ENCODE measurements at regions not wholly inside any gene's neighbourhood (a gene's known extent, or its start where the extent isn't known, plus 50 kb on each side); places are given as distances from the start of the nearest gene placed in this dataset.

DNA sequence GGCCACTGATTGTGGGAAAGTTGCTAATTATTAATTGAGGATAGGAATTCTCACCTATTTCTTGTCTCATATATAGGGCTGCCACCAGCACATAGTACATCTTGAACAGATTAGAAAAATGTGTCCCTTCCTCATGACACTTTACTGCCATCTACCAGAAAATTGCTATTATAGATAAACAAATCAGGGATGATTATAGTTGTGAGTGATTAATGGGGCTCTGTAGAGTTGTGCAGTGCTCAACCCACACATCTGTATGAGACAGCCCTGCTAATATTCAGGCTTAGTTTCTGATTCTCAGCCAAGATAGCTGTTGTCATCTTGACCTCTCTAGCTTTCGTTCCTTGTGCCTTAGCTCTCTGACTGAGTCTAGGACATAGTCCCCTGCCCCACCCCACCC, 373.3 kb downstream of the TLE4 start:
- no peak for DNase-seq (ENCODE audit: low read depth)

DNA sequence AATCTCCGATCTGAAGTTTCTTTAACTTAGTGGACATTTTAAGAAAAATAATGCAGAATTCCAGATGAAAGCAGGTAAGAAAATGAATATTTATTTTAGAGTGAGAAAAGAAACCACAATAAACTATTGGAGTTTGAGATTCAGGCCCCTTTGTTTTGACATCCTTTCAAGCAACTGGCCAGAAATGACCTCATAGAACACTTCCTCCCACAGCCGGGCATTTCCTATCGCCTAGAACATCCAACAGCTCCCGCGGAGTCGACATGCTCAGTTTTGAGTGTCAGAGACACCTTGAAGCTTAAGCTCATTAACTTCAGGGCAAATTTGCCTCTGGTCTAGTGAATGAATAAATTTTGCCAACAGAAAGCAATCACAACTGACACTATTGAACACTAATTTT, 369.2 kb downstream of the TLE4 start:
- DNase-seq (ENCODE audit: low read depth), result no peak

DNA sequence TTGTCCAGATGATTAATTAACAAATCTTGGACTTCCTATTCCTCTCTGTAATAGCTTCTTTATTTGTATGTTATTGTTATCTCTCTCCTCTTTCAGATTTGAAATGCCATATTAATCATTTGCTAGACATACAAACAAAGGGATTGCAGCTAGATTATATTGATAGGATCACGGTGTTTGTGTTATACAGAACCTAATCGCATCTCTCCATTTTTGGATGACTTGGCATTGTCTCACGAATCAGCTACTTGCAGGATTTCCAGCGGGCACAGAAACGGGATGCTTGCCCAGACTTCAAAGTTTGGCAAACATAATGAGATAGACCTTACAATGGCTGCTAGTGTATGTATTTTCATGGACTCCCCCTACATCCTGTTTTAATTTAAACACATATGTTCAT, 368.1 kb downstream of the TLE4 start:
- DNase-seq (ENCODE audit: low read depth), result no peak

- DNase-seq (ENCODE audit: low read depth), result no peak
These were observed 364.6 kb downstream of the TLE4 start for GRCh38 chr9:79936336-79936735.

DNA sequence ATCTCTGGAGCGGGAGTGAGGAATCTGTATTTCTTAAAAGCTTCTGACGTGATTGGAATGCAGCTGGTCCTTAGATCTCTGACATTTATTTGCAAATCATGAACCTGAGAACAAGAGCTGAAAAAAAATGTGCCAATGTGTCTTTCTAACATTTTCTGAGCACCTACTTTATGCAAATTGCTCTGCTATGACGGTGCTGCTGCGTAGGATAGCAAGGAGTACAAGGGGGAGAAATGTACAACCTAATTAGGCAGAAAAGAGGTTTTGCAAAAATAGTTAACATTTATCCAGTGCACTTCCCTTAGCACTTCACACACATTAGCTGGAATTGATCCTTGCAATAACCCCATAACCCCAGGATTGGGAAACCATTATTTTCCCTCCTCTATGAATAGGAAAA, 357.5 kb downstream of the TLE4 start:
- no peak for DNase-seq (ENCODE audit: low read depth)

GRCh38 chr9:79928661-79929223, 357.0 kb downstream of the TLE4 start:
- DNase-seq (ENCODE audit: low read depth), result no peak

GRCh38 chr9:79925326-79925725, 353.6 kb downstream of the TLE4 start:
- no peak for DNase-seq (ENCODE audit: low read depth)

DNA sequence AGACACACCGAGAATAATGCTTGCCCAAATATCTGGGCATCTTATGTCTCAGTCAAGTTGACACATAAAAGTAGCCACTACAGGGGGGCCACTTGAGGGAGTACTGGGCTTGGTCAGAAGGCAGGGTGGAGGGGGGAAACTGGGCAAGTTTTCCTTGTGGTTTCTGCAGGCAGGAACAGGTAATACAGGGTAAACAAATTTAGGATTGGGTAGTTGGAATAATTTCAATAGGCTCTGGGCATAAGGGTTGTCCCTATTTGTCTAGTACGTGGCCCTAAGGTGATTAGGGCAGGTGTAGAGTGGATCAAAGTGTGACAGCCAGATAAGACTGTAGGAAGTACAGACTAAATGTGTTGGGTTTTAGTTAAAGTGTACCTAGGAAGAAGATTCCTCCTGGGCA, 353.1 kb downstream of the TLE4 start:
- no peak for DNase-seq (ENCODE audit: low read depth)

DNA sequence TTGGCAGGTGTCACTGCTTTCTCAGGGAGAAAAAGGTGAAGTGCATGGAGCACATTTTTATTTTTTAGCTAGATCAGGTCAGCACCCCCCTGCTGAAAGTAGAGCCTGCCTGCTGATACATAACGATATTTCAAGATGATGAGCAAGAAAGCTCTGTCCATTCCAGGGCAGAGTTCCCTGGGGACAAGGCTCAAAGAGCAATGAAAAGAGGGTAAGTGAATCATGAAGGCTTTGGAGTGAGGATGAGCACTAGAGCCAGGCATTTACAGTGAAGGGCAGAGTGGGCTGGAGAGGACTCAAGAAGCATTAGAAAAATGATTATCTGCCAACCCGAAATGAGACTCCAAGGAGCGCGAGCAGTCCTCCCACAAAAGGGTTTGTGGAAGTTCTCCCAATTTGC, 345.7 kb downstream of the TLE4 start:
- DNase-seq (ENCODE audit: low read depth), result no peak

DNA sequence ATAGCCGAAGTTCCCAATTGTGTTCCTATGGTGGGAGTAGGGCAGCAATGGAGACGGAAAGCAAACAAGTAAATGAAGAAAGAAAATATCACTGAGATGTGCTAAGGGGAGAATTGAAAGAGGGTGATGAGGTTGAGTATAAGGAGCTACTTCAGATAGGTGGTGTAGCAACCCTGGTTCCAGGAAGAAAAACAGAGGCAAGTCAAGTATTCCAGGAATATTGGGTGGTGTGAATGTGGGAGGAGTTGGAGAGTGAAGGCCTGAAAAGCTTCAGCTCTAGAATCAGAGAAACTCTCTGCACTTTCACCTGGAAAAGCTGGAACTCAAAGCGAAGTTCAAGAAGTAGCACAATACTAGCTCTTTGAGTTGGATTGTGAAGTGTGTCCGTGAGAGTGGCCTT, 342.1 kb downstream of the TLE4 start:
- DNase-seq (ENCODE audit: low read depth), result no peak

DNA sequence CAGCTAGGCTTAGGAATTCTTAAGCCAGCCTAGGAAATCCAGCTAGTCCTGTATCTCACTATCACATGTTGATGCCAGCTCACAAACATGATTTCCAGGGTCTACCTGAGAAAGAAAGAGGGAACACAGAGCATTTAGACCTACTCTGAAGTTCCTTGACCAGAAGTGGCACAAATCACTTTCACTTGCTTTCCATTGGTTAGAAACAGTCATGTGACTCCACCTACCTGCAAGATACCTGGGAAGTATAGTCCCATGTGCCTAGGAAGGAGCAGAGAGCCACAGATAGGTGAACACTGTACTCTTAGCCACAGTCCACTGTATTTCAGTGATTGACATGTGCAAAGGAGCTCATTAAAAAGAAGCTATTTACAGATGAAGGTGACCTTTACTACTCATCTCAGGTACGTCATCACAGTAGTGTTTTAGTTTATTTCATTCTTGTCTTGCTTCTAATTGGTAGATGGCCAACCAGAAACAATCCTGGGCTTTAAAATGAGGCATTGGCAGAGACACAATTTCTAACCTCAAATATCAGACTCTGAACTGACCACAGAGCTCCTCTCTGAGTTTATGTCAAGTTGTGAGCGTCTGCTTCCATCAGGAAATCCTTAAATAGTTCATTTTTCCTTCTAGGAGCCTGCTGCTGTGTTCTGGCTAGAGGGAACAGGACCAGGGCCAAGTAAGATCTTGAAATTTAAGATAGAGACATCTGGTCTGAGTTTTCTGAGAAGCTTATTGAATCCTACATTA, 340.7 kb downstream of the TLE4 start:
- no peak for DNase-seq (ENCODE audit: low read depth)

GRCh38 chr9:79911724-79912123, 340.0 kb downstream of the TLE4 start:
- DNase-seq (ENCODE audit: low read depth), result no peak

DNA sequence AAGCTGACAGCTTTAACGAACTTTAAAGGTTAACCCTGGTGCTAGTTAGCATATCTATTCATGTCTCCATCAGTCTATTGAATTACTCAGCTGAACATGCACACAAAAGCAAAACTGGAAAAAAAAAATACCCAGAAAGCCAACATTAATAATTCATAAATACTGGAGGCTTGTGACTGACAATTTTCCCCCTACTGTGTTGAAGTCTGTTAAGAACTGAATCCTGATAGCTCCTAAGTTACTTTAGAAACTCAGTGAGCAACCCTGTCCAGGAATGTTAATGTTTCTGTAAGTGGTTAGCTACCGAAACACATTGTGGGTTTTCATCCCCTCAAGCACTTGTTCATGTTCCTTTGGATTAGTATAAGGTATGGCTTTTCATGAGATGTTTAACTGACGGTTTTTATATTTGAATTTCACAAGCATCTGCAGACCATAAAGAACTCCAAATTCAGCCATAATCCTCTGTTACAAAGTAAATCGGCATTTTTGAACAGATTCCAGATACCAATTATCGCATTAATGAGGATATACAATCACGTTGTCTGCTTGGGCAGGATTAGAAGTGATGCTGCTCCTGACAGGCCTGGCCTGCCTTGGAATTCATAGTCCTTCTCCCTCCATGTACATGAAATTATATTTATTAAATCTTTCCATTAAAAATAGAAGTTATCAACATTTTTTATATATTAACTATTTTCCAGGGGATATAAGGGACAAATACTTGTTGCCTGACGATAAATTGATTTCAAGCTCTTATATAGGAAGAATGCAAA, 331.2 kb downstream of the TLE4 start:
- DNase-seq (ENCODE audit: low read depth), result no peak

DNA sequence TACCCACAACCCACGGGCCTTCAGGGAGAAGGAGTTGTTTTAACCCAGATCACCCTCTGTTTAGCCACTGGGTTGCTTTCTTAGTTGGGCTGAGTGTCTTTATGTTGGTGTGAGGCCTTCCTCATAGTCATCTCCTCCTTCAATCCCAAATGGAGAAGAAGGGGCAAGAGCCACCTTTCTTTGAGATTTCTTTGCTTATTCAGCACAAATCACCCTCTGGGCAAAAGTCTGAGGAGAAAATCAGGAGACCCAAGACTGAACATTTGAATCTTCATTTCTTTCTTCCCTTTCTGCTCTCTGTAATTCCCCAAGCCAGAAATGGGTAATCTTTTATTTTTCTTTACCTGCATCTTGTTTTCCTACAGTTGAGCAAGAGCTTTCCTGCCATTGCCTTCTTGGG, 329.0 kb downstream of the TLE4 start:
- no peak for DNase-seq (ENCODE audit: low read depth)

DNA sequence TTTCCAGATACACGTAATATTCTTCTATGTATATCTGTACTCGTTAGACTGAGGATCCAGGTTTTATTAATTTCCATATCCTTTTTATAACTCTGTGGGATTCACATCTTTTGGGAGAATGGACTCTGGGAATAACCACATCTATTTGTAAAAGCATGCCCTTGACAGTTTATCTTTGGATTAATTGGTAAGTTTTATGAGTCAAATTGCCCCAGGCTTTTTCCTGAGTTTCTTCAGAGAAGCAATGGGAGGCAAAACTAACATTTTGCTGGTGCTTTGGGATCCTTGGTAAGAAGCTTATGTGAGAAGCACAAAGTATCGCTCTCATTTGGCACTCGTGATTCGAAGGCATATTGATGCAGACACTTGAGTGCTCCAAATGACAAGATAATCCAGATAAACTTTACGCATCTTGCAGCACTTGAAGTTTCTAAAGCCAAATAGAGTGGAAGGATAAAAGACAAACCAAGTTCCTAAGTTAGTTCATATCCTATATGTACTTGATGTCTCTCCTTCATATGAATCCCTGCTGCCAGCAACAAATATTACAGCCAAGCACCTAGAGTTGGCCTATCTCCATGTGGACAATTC, 324.7 kb downstream of the TLE4 start:
- DNase-seq (ENCODE audit: low read depth), result no peak

DNA sequence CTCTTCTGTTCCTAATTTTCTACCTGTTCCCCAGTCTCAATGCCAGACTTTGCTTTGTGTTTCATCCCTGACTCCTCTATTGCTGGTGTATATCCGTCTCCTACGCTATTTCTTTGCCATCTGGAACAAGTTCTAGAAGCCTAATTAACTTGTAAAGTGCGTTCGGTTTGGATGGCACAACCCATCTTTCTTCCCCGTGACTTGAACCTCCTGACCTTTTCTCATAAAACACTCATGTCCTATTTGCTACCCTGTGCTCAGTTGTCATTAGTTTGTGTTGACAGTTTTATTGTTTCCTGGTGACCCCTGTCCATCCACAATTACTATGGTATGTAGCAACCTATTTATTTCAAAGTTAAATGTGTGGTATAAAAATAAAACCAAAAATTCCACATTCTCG, 323.5 kb downstream of the TLE4 start:
- no peak for DNase-seq (ENCODE audit: low read depth)

DNA sequence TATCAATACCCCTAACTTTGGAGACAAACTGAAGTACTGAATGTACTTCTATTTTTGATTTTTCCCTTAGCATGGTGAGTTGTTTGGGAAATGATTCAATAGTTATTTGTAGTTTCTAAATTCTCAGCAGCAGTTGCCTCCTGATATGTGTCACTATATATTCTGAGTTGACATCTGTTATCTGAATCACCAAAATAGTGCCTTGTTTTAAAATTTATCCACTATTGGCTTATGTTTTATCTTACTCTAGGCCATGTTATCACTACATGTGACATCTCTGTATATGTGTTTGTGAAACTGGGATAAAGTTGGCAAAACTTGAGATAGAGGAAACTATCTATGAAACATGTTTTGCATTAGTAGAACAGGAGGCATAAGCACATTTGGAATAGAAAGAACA, 317.6 kb downstream of the TLE4 start:
- no peak for DNase-seq (ENCODE audit: low read depth)

- no peak for DNase-seq (ENCODE audit: low read depth)
These were observed 313.5 kb downstream of the TLE4 start for GRCh38 chr9:79885093-79885857.

DNA sequence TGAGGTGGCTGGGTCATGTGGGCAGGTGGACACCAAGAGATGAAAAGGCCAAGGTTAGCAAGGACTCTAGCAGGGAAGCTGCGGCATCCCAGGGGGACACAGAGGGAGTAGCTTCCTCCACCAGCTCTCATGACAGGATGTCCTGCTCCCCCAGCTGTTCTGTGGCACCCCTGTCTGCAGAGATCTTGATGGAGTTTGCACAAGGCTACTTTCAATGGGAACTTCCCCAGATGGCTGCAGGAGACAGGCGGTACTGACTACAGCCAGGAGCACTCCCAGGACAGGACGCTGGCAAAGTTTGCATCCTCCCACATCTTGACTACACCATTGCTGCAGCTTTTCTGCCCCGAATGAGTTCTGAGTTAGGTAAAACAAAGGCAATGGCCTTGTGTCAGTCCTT, 312.8 kb downstream of the TLE4 start:
- no peak for DNase-seq (ENCODE audit: low read depth)

DNA sequence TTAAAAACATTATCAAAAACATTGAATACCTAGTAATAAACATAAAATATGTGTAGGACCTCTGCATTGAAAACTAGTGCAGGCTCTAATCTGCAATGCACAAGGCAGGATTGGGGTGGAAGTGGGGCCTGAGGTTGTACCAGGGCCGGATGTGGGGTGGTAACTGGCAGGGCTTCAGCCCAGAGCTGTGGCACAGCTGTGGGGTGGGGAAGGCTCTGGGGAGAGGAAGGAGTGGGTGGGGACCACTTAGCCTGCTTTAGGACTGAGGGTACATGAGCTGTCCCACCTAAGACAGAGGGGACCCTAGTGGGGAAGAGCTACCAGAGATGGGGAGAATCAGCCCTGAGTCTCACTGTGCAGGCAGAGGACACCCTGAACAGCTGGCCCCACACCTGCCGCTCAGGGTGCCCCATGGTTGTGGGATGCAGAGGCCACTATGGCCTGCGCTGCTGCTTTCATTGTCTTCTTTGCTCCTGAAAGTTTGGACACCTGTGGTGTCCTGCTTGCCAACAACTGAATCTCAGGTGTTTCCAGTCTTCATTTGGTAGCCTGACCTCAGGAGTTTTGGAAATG, 311.4 kb downstream of the TLE4 start:
- peak; percentile 23 for DNase-seq (ENCODE audit: low read depth)

GRCh38 chr9:79880626-79881025, 308.9 kb downstream of the TLE4 start:
- no peak for DNase-seq (ENCODE audit: low read depth)

Measured in stimulated activated CD8-positive, alpha-beta memory T cell treated with anti-CD3 and anti-CD28 coated beads, Interleukin-12 subunit alpha, Interleukin-12 subunit beta, amount 100 ng/mL, for 4 hours (primary cell).